GM12873 (cell line): ENCODE measurements at regions not wholly inside any gene's neighbourhood (a gene's known extent, or its start where the extent isn't known, plus 50 kb on each side); places are given as distances from the start of the nearest gene placed in this dataset.

Experiments
- CTCF ChIP-seq: IDR thresholded peaks from 2 replicates; pipeline ENCODE4 v1.5.1; 2012; ENCODE audit warnings: low read depth, mild to moderate bottlenecking, moderate library complexity, low read length, control low read depth; ENCODE audit not compliant: insufficient read depth; ENCODE audit errors: missing control alignments

GRCh38 chr11:62026739-62027370 lies 59.4 kb upstream of the FTH1 start:
- TF ChIP-seq CTCF, result no peak

- TF ChIP-seq CTCF, result no peak
Measured at GRCh38 chr11:62025487-62026105, 58.2 kb upstream of the FTH1 start.

GRCh38 chr11:62024936-62025486 lies 57.6 kb upstream of the FTH1 start:
- no peak for TF ChIP-seq CTCF

GRCh38 chr11:62022211-62022610 lies 54.8 kb upstream of the FTH1 start:
- TF ChIP-seq CTCF, result no peak

- TF ChIP-seq CTCF, result no peak
Measured at GRCh38 chr11:62020661-62021060, 53.2 kb upstream of the FTH1 start.

GRCh38 chr11:62018981-62019664 lies 51.7 kb upstream of the FTH1 start:
- no peak for TF ChIP-seq CTCF

GRCh38 chr11:62017878-62018655 lies 50.6 kb upstream of the FTH1 start:
- no peak for TF ChIP-seq CTCF
